ENCODE measurements at regions not wholly inside any gene's neighbourhood (a gene's known extent, or its start where the extent isn't known, plus 50 kb on each side); places are given as distances from the start of the nearest gene placed in this dataset.
"Not testable (repeated sequence)": the region's sequence is repeated elsewhere in the genome, so short reads cannot be mapped to it uniquely, and the experiment has no call there.

DNA sequence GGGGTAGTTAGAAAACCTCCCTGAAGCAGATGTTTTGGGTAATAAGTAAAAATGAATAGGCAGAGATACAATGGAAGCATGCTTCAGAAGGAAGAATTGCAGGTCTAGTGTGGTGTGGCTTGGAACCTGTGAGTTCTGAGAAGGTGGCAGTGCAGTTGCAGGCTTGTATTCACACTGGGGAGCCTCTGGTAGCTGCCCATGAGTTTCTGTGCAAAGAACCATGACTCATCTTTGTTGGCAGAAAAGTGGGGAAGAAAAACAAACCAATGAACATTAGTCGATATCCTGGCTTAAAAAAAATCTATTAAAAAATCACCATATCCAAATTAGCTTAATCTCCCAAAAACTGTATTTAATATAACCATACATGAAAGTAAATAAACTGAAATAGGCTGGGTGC lies 232.6 kb downstream of the FAT3 start:
- DNase-seq (no peak), ATAC-seq (ENCODE audit: low read depth in 2 of 2) (no peak)
- Mint-ChIP-seq H3K4me3 (no peak overlapping the region), H3K9me3 (peaks cover 0 to 2% (median 0%) of the 10 kb centered on the region in 7 donors), H3K36me3 (no peaks in the 10 kb centered on the region), H3K4me1 (no peaks in the 10 kb centered on the region), H3K27me3 (peaks cover 0 to 5% (median 0%) of the 10 kb centered on the region in 3 donors), H3K27ac (no peak overlapping the region)

DNA sequence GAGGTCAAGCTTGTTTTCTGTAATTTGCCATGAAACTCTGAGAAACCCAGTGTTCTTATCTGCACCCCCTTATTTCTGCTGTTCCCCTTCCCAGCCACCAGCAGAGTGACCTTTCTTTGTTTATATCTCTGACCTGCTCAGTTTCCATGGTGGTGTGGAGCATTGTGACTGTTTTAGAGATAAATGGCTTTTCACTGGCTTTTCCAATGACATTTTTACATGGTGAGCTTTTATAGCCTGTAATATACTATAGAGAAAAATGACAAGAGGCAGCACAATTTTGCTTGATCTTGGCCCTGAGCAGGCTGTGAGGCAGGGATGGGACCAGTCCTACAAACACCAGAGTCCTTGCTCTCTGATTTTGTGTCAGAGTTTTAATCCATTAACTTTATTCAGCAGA lies 233.9 kb downstream of the FAT3 start:
- H3K9me3 Mint-ChIP-seq, result peaks cover 0 to 2% (median 0%) of the 10 kb centered on the region in 7 donors
- no peak overlapping the region for H3K27ac Mint-ChIP-seq
- ATAC-seq (ENCODE audit: low read depth in 2 of 2) (no peak), DNase-seq (no peak)
- H3K27me3 Mint-ChIP-seq, result peaks cover 0 to 5% (median 0%) of the 10 kb centered on the region in 3 donors
- H3K4me1 Mint-ChIP-seq, result no peaks in the 10 kb centered on the region
- no peak overlapping the region for H3K4me3 Mint-ChIP-seq
- H3K36me3 Mint-ChIP-seq, result no peaks in the 10 kb centered on the region

DNA sequence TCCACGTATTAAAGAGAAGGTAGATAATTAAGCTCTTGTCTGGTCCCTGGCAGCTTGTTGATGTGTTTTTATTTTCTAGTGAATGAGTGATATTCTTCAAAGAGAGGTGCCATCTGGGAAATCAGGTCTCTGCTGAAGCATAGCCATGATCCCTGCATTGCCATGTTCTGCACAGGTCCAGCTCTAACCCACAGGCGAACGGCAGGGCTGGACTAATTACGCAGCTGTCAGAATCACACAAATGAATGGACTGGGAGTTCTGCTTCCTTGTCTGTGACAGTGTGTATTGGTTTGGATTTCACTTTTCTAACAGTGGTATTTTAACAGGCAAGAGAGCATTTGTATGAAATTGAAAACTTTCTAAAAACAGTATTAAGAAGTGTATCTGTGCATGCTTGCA lies 235.6 kb downstream of the FAT3 start:
- H3K27ac Mint-ChIP-seq, result no peak overlapping the region
- no peak overlapping the region for H3K4me3 Mint-ChIP-seq
- ATAC-seq (ENCODE audit: low read depth in 2 of 2) (no peak), DNase-seq (no peak)
- H3K4me1 Mint-ChIP-seq, result no peaks in the 10 kb centered on the region
- H3K27me3 Mint-ChIP-seq, result peaks cover 0 to 5% (median 0%) of the 10 kb centered on the region in 3 donors
- H3K9me3 Mint-ChIP-seq, result peaks cover 0 to 2% (median 0%) of the 10 kb centered on the region in 7 donors
- H3K36me3 Mint-ChIP-seq, result no peaks in the 10 kb centered on the region

DNA sequence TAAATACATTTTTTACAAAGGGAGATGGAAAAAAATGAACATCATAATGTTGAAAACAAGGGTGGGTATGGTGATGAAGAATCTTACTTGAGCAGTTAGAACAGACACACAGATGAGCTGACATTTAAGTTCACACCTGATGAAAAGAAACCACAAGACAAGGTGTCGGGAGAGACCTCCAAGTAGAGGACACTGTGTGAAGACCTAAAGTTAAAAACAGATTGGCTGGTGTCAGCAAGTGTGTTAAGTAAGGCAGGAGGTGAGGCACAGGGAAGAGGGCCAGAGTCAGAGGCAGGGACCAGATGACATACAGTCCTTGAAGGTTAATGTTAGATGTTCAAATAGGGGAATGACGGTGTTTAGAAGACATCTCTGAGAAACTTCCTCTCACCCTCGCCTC lies 236.8 kb downstream of the FAT3 start:
- H3K4me1 Mint-ChIP-seq, result no peaks in the 10 kb centered on the region
- no peaks in the 10 kb centered on the region for H3K9me3 Mint-ChIP-seq
- DNase-seq (no peak), ATAC-seq (ENCODE audit: low read depth in 2 of 2) (no peak)
- no peak overlapping the region for H3K27ac Mint-ChIP-seq
- H3K27me3 Mint-ChIP-seq, result no peaks in the 10 kb centered on the region
- no peaks in the 10 kb centered on the region for H3K36me3 Mint-ChIP-seq
- no peak overlapping the region for H3K4me3 Mint-ChIP-seq

DNA sequence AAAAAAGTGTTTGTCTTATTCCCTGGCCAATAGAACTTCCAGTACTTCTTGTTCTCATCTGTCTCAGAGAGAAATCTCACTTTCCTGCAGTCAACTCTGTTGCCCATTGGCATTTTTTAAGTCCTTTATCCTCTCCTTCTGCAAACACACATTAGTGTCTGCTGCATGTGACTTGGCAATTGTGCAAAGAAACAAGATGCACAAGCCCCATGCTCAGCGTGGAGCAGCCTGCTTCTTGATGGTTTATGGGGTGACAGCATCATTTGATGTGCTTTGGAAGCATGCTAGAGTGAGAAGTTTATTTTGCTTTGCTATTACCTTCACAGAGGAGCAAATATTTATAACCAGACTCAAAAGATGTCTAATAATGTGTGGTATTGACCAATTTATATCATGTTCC lies 238.2 kb downstream of the FAT3 start:
- H3K4me3 Mint-ChIP-seq, result no peak overlapping the region
- H3K36me3 Mint-ChIP-seq, result no peaks in the 10 kb centered on the region
- no peak for ATAC-seq (ENCODE audit: low read depth in 2 of 2)
- H3K27me3 Mint-ChIP-seq, result no peaks in the 10 kb centered on the region
- no peak overlapping the region for H3K27ac Mint-ChIP-seq
- DNase-seq, result no peak
- H3K4me1 Mint-ChIP-seq, result no peaks in the 10 kb centered on the region
- no peaks in the 10 kb centered on the region for H3K9me3 Mint-ChIP-seq

DNA sequence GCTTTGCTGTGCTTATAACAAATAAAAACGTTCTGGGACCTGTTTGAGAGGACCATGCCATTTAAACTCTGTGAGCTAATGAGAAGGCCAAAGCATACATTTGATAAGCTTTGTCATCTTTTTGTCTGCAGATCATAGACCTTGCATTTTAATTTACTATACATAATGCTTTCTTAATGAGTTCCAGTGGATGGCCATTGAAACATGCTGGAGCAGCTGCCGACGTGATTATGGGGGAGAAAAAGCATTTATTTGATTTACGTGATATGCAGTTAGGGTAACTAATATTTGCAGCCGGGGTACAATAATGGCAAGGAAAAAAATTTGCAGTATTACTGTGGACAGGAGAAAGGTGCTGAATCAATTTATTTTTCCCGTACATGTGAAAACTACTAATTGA lies 240.2 kb downstream of the FAT3 start:
- H3K4me3 Mint-ChIP-seq, result no peak overlapping the region
- H3K4me1 Mint-ChIP-seq, result no peaks in the 10 kb centered on the region
- H3K36me3 Mint-ChIP-seq, result no peaks in the 10 kb centered on the region
- peaks cover 0 to 2% (median 0%) of the 10 kb centered on the region in 7 donors for H3K9me3 Mint-ChIP-seq
- H3K27ac Mint-ChIP-seq, result no peak overlapping the region
- DNase-seq (no peak), ATAC-seq (ENCODE audit: low read depth in 2 of 2) (no peak)
- H3K27me3 Mint-ChIP-seq, result no peaks in the 10 kb centered on the region

DNA sequence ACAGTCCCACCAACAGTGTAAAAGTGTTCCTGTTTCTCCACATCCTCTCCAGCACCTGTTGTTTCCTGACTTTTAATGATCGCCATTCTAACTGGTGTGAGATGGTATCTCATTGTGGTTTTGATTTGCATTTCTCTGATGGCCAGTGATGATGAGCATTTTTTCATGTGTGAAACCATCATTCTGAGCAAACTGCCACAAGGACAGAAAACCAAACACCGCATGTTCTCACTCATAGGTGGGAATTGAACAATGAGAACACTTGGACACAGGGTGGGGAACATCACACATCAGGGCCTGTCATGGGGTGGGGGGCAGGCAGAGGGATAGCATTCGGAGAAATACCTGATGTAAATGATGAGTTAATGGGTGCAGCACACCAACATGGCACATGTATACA lies 240.8 kb downstream of the FAT3 start:
- not testable (repeated sequence) for H3K36me3 Mint-ChIP-seq; H3K27me3 Mint-ChIP-seq; H3K4me3 Mint-ChIP-seq; H3K4me1 Mint-ChIP-seq; ATAC-seq (ENCODE audit: low read depth in 2 of 2); DNase-seq; H3K9me3 Mint-ChIP-seq
- H3K27ac Mint-ChIP-seq, result peak overlapping the region in 1 of 6 donors; percentile 24

DNA sequence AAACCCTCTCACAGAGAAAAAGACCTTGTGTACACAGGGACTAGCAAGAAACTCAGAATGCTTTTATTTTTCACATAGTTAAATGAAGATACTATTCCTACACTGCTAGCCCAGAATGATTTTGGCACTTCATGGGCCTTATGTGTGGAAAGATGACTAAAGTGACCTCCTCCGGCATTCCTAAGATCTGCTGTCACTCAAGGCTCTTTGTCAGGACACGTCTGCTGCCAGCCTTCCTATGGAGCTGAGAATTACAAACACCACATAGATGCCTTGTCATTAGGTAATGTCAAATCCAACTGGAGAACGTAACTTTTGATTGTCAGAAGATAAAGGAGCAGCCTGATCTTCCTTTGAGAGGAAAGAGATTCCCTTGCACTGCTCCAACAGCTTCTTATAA lies 249.1 kb downstream of the FAT3 start:
- Mint-ChIP-seq H3K4me1 (no peaks in the 10 kb centered on the region), H3K4me3 (no peak overlapping the region), H3K27ac (no peak overlapping the region), H3K9me3 (peaks cover 0 to 3% (median 0%) of the 10 kb centered on the region in 7 donors), H3K36me3 (no peaks in the 10 kb centered on the region), H3K27me3 (peaks cover 0 to 7% (median 0%) of the 10 kb centered on the region in 3 donors)
- no peak for ATAC-seq (ENCODE audit: low read depth in 2 of 2)
- DNase-seq, result no peak

DNA sequence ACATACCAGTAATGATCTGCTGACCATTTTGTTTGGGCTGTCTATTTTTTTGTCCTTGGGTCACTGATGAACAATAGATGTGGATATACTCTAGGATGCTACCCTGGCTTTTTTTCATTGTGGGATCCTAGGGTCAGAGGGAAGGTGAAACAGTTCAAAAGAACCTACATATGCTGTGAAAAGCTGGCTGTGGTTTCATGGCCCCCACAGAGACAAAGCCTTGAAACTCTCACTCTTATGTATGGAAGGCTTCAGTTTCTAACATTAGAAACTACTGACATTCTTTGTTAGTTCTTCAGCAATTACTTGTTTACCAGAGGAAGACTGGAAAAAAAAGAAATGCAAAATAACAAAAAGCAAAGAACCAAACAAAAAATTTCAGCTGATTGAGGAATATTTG lies 250.7 kb downstream of the FAT3 start:
- DNase-seq, result no peak
- H3K4me3 Mint-ChIP-seq, result no peak overlapping the region
- H3K4me1 Mint-ChIP-seq, result no peaks in the 10 kb centered on the region
- no peak overlapping the region for H3K27ac Mint-ChIP-seq
- peaks cover 0 to 7% (median 0%) of the 10 kb centered on the region in 3 donors for H3K27me3 Mint-ChIP-seq
- H3K9me3 Mint-ChIP-seq, result peaks cover 0 to 3% (median 0%) of the 10 kb centered on the region in 7 donors
- no peak for ATAC-seq (ENCODE audit: low read depth in 2 of 2)
- H3K36me3 Mint-ChIP-seq, result no peaks in the 10 kb centered on the region

DNA sequence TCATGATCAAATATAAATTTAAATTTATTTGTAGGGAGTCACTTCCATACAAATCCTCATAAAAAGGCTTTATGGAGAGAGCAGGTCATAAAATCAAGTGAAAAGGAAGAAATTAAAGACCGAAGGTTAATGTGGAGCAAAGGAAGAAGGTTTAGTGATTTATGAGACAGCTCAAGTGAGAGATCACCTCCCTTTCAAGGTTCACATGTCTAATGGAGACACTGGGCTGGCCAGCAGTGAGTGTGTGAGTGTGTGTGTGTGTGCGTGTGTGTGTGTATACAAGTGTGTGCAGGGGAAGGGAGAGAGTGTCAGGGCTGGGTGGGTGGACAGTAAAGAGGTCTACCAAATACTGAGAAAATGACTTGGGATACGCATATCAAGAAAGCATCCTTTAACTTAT lies 251.2 kb downstream of the FAT3 start:
- no peaks in the 10 kb centered on the region for H3K4me1 Mint-ChIP-seq
- no peak overlapping the region for H3K27ac Mint-ChIP-seq
- peaks cover 0 to 7% (median 0%) of the 10 kb centered on the region in 3 donors for H3K27me3 Mint-ChIP-seq
- no peak for ATAC-seq (ENCODE audit: low read depth in 2 of 2)
- DNase-seq, result no peak
- peaks cover 0 to 3% (median 0%) of the 10 kb centered on the region in 7 donors for H3K9me3 Mint-ChIP-seq
- H3K4me3 Mint-ChIP-seq, result no peak overlapping the region
- no peaks in the 10 kb centered on the region for H3K36me3 Mint-ChIP-seq

DNA sequence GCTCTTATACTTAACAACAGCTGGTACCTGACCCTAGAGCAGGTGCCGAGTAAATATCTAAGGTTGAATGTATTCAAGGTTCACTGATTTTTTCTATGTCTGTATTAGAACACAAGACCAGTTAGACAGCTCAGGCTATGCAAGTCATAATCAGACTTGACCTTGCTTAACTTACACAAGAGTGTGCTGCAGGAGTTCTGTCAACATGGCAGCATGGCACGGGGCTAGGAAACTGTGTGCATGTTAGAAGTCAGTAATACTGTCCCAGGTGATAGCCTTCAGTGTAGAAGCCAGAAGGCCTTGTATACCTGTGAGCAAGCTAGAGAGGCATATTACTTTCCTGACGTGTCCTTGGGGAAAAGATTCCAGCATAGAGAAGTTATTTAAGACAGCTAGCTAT lies 253.1 kb downstream of the FAT3 start:
- no peaks in the 10 kb centered on the region for H3K36me3 Mint-ChIP-seq
- ATAC-seq (ENCODE audit: low read depth in 2 of 2) (no peak), DNase-seq (no peak)
- no peaks in the 10 kb centered on the region for H3K4me1 Mint-ChIP-seq
- H3K27ac Mint-ChIP-seq, result peak overlapping the region in 1 of 6 donors; percentile 48
- H3K9me3 Mint-ChIP-seq, result peaks cover 0 to 4% (median 2%) of the 10 kb centered on the region in 7 donors
- H3K27me3 Mint-ChIP-seq, result peaks cover 0 to 7% (median 0%) of the 10 kb centered on the region in 3 donors
- H3K4me3 Mint-ChIP-seq, result no peak overlapping the region

DNA sequence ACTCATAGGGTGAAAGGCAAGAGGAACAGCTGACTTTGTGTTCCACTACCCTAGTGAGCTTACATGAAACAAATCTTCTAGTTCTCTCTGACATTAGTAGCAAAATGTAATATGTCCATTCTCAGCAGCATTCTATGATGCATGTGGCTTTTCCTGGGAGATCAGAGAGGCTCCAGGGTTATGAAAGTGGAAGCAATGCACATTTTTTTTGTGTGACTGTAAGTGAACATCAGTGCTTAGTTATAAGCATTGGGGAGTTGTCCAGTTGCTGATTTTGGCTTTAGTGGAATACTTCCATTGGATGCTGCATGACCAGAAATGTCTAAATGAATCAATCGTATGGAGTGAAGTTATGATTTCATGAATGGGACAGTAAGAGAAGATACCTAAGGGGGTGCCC lies 255.9 kb downstream of the FAT3 start:
- H3K36me3 Mint-ChIP-seq, result no peaks in the 10 kb centered on the region
- ATAC-seq (ENCODE audit: low read depth in 2 of 2) (no peak), DNase-seq (no peak)
- peaks cover 0 to 4% (median 0%) of the 10 kb centered on the region in 7 donors for H3K9me3 Mint-ChIP-seq
- H3K27ac Mint-ChIP-seq, result no peak overlapping the region
- no peaks in the 10 kb centered on the region for H3K27me3 Mint-ChIP-seq
- no peaks in the 10 kb centered on the region for H3K4me1 Mint-ChIP-seq
- H3K4me3 Mint-ChIP-seq, result no peak overlapping the region

DNA sequence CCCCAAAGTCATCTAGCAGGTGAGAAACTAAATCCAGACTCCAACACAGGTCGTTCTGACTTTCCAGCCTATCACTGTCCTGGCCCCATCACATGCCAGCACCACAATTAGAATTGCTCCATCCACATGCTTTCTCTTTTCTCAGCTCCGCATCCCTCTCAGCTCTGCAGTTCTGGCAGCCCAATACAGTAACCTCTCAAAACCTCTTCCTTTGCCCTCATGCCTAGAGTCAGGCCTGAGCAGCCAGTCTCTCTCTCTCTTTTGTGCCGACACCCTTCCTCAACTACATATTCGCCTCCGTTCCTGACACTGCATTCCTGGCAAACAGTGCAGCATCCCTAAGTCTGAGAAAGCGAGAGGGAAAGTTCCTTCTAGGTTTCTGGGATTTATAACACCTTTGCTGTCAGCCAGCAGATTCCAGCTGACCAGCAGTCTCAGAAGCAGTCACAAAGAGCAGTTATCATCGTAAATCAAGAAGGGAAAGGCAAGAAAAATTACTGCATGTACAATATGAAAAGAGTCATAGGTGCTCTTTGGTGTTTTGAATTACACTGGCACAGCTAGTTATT lies 258.0 kb downstream of the FAT3 start:
- H3K27me3 Mint-ChIP-seq, result no peaks in the 10 kb centered on the region
- ATAC-seq (ENCODE audit: low read depth in 2 of 2) (no peak), DNase-seq (no peak)
- H3K4me1 Mint-ChIP-seq, result no peaks in the 10 kb centered on the region
- peaks cover 0 to 4% (median 0%) of the 10 kb centered on the region in 7 donors for H3K9me3 Mint-ChIP-seq
- no peaks in the 10 kb centered on the region for H3K36me3 Mint-ChIP-seq
- H3K4me3 Mint-ChIP-seq, result no peak overlapping the region
- H3K27ac Mint-ChIP-seq, result peak overlapping the region in 1 of 6 donors; percentile 35

DNA sequence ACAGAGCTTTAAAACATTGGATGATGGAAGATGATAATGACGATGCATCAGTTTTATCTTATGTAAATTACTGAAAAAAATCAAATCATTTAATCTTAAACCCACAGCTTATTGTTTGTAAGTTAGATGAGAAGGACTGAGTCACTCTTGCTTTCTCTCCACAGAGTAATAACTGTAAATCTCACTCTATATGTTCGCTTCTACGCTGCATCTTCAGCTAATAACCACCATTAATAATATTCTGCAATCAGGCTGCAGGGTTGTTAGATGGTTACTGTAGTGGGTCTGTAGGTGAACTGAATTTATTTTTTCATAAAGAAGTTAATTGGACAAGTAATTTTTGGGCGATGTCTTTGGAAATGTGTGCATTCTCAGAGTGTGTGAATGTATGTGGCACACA lies 260.0 kb downstream of the FAT3 start:
- no peak overlapping the region for H3K4me3 Mint-ChIP-seq
- peaks cover 0 to 4% (median 0%) of the 10 kb centered on the region in 7 donors for H3K9me3 Mint-ChIP-seq
- no peaks in the 10 kb centered on the region for H3K36me3 Mint-ChIP-seq
- H3K27ac Mint-ChIP-seq, result no peak overlapping the region
- no peaks in the 10 kb centered on the region for H3K4me1 Mint-ChIP-seq
- H3K27me3 Mint-ChIP-seq, result no peaks in the 10 kb centered on the region
- ATAC-seq (ENCODE audit: low read depth in 2 of 2) (no peak), DNase-seq (no peak)

Measured in naive B cell (primary cell).